ENCODE measurements at regions not wholly inside any gene's neighbourhood (a gene's known extent, or its start where the extent isn't known, plus 50 kb on each side); places are given as distances from the start of the nearest gene placed in this dataset.
"Not testable (repeated sequence)": the region's sequence is repeated elsewhere in the genome, so short reads cannot be mapped to it uniquely, and the experiment has no call there.

DNA sequence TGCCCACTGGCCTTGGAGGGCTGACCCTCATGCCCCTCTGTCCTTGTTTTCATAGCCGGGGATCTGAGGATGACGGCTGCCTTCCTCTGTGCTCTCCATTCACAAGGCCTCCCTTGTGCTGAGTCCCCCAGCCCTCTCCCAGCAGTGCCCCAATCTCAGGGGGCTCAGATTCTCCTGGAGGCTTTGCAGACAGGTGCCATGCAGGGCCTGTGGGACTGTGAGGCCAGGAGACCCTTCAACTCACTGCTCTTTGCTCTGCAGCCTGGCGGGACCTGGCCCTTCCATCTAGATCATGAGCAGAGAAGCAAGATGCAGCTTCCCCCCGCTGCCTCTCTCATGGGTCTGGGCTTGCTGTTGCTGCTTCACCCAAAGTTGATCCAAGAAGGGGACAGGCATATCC, 356.0 kb downstream of the BCL11B start:
- DNase-seq (no peak), ATAC-seq (no peak)
- intact Hi-C loops (cut with micrococcal nuclease) = no loop called here

- DNase-seq (no peak), ATAC-seq (no peak)
- intact Hi-C loops (cut with micrococcal nuclease) = no loop called here
These were observed 355.5 kb downstream of the BCL11B start for GRCh38 chr14:98916476-98916875.

- ATAC-seq = no peak
- no peak for DNase-seq
- intact Hi-C loops (cut with micrococcal nuclease) = no loop called here
These were observed 352.6 kb downstream of the BCL11B start for GRCh38 chr14:98919434-98919833.

- DNase-seq; ATAC-seq; intact Hi-C loops (cut with micrococcal nuclease): not testable (repeated sequence)
These were observed 350.7 kb downstream of the BCL11B start for GRCh38 chr14:98921306-98921705.

- intact Hi-C loops (cut with micrococcal nuclease) = no loop called here
- ATAC-seq (no peak), DNase-seq (no peak)
These were observed 348.4 kb downstream of the BCL11B start for GRCh38 chr14:98923596-98923995.

DNA sequence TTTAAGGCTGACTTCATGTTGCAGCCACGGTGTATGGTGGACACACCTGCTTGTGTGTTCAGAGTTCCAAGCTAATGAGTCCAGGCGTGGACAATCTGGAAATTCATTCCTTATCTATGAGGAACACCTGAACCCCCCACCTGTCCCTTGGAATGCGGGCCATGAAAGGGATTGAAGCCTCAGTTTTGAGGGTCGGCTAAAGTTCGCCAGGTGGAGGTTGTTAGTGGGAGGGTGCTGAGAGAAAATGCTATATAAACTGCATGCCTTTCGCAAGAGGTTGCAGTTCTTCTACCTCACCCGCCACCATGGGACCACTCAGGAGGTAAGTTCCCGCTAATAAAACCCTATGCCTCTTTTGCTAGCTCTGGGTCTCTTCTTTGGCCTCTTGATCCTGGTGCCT, 348.0 kb downstream of the BCL11B start:
- ATAC-seq (no peak), DNase-seq (no peak)
- intact Hi-C loops (cut with micrococcal nuclease) = no loop called here

DNA sequence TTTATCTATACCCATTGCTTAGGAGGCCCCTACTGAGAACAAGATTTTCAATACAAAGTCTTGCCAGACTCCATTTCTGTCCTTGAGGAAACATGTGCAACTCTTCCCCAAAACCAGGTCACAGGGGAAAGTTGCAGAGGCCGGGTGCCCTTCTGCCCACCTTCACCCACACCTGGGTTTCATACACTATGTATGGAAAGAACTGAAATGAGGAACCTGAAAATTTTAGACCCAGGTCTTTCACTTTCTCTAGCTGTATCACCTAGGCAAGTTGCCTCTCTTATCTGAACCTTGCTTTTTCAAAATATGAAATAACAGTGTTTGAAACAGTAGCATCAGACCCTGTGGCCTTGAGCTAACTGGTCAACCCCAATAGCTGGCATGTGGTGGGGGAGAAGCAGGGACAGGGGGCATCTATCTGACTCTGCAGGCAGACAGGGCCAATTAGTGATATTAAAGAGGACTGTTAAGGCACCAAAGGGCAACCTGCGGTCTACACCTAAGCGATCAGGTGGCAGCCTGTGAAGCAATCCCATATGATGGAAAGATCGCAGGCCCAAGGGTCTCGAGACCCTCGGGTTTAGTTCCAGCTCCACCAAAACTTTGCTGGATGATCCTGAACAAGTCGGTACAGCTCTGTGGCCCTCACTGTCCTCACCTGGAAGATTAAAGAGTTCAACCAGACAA, 346.5 kb downstream of the BCL11B start:
- intact Hi-C loops (cut with micrococcal nuclease) = no loop called here
- no peak for ATAC-seq
- DNase-seq = no peak

DNA sequence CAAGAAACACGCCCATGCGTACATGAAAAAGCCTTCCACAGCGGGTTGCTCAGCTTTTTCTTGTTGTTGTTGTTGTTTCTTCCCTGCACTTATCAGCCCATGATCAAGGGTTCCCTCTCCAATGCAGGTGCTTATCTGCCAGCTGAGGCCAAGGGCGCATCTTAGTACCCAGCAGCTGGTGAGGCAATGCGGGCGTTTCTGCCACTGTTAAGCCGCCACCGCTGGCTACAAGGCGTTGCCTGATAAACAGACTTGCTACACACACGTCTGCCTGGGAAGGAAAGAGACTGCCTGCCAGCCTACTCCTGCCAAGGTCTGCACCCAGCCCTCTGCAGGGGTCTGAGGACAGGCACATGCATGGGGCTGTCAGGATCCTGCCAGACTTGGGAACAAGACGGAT, 345.9 kb downstream of the BCL11B start:
- ATAC-seq = no peak
- no peak for DNase-seq
- intact Hi-C loops (cut with micrococcal nuclease) = no loop called here

- ATAC-seq = no peak
- intact Hi-C loops (cut with micrococcal nuclease) = no loop called here
These were observed 345.2 kb downstream of the BCL11B start for GRCh38 chr14:98926801-98927200.

GRCh38 chr14:98927986-98928385, 344.0 kb downstream of the BCL11B start:
- no peak for ATAC-seq
- DNase-seq = no peak
- intact Hi-C loops (cut with micrococcal nuclease) = no loop called here

More at GRCh38 chr14:98926801-98927200, 345.2 kb downstream of the BCL11B start:
- DNase-seq = no peak

DNA sequence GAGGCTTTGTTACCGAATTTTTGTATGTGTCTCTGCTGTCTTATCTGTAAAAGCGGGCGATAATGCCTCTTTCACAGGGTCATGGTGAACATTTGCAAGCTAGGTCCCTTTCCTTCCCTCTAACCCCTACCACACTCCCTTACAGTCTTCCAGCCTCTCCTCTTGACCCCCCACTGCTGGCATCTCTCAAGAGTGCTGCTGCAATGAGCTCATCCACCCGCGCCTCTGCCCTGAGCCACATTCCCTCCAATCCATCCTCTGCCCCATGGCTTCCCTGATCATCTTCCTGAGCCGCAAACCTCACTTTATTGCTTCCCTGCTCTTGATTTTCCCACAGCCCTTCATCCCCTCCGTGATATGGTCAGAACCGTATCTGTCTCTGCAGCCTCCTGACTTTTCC, 343.6 kb downstream of the BCL11B start:
- ATAC-seq (no peak), DNase-seq (no peak)
- intact Hi-C loops (cut with micrococcal nuclease) = no loop called here

DNA sequence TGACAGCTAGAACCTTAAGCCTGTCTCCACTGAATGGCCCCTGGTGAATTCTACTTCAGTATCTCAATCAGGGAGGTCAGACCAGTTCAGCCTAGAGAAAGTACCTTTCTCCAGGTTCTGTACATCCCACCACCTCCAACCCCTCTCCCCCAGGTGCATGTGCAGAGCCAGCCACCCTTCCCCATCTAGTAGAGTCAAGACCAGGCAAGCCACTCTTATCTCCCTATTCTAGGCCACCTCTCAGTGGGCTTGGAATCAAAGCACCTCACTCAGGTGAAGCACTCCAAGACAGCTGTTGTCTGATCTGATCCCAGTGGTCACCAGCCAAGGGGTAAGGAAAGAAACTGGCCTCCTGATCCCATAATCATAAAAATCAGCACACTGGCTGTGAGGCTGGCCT, 340.9 kb downstream of the BCL11B start:
- ATAC-seq (no peak), DNase-seq (no peak)
- intact Hi-C loops (cut with micrococcal nuclease) = no loop called here

GRCh38 chr14:98931911-98932310, 340.1 kb downstream of the BCL11B start:
- intact Hi-C loops (cut with micrococcal nuclease) = no loop called here
- DNase-seq = no peak
- no peak for ATAC-seq

DNA sequence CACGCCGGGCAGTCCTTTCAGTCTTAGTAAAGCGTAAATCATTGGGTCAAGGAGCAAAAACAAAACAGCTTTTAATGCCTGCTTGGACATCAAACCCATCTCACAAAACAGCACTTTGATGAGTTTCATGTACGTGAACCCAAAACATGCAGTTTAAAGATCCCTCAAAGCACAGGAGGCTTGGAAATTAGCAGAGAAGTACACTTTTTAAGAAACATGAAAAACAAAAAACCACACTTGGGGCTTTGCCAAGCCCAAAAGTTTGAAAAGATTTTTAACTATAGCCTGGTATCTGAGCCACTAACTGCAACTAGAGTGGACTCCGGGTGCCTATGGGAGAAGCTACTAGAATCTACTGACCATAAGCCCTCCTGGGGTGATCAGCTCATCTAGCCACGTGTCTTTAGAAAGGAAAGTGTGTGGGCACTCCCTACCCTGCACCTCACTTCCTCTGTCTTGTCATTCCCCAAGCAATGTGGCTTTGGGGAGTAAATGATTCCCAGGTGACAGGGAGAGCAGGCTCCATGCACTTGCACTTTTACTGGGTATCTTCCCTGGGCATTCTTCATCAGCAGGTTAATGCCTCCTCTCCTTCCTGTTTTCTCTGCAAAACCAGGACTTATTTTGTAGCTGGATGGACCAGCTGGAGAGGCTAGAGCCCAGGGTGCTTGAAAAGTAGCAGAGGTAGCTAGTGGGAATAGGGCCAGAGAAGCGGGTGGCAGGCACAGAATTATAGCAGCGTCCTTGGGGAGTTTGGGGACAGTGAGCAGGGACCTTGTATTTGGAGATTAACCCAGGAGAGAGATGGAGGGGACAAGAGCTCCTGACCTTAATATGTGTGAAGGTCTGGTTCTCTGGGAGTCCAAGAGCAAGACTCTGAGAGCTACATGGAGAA, 339.3 kb downstream of the BCL11B start:
- intact Hi-C loops (cut with micrococcal nuclease) = no loop called here
- ATAC-seq (no peak), DNase-seq (no peak)

DNA sequence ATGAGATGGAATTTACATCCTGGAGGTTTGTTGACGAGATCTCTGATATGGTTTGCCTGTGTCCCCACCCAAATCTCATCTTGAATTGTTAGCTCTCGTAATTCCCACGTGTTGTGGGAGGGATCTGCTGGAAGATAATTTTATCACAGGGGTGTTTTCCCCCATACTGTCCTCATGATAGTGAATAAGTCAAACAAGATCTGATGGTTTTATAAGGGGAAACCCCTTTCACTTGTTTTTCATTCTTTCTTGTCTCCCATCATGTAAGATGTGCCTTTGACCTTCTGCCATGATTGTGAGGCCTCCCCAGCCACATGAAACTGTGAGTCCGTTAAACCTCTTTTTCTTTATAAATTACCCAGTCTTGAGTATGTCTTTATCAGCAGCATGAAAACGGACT, 337.4 kb downstream of the BCL11B start:
- ATAC-seq; DNase-seq; intact Hi-C loops (cut with micrococcal nuclease): not testable (repeated sequence)

DNA sequence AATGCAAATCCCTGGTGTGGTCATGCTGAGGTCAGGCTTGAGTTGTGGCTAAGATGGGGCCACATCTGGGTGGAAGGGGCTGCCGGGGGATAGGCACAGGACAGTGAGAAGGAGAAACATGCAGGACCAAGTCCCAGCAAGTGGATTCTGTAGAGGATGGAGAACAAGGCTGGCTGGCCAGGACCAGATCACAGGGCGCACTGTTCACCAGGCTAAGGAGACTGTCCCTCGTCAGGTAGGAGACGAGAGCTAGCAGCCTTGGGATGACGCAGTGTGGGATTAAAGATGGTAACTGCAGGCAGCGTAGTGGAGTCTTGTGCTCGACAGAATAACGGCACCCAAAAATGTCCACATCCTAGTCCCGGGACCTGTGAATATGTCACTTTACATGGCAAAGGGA, 336.1 kb downstream of the BCL11B start:
- no peak for ATAC-seq
- intact Hi-C loops (cut with micrococcal nuclease) = no loop called here

DNA sequence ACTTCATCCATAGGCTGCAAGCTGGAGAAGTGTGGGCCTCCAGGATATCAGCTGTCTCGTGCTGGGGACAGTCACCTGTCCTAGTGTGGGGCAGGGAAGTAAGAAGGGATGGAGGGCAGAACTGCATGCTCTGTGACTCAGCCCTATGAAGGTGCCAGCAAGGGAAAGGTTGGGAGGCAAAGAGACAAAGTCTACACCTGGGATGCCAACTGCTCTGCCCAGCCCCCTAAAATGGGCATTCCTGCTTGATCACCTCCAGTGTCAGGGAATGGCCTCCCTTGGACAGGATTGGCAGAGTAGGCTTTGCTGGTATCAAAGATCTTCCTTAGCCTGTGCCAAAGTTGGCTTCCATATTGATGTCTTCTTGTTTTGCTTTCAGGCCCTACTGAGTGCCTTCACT, 335.0 kb downstream of the BCL11B start:
- intact Hi-C loops (cut with micrococcal nuclease) = no loop called here
- ATAC-seq (no peak), DNase-seq (no peak)

More for the DNA sequence above, 336.1 kb downstream of the BCL11B start:
- no peak for DNase-seq

GRCh38 chr14:98937712-98938505, 334.1 kb downstream of the BCL11B start:
- DNase-seq (no peak), ATAC-seq (no peak)
- intact Hi-C loops (cut with micrococcal nuclease) = no loop called here

DNA sequence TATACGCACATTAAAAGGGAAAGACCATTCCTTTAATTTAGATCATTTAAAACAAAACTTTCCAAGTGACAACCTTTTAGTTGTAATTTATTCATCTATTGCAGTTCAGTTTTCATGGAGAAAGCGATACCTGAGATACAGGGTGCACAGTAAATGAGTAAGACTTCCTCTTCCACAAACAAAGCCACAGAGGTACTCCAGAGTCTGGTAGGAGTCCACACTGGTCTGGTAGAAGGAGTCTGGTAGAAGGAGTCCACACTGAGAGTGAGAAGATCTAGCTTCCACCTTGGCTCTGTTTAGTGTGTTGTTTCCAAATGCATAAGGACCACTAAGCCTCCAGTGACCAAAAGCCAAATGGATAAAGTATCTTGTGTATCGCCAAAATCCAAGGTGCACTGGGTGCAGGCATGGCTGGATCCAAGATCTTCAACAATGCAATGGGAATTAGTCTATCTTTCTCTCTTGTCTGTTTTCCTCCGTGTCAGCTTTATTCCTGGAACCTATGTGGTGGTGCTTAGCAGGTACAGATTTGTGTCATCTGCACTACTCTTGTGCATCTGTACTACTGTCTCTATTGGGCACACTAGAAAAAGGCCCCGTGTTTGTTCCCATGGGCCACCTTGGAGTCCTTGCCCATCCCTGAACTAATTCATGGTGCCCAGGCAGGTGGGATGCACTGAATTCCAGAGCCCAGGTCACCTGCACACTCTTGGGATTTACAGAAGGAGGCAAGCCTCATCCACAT, 331.1 kb downstream of the BCL11B start:
- intact Hi-C loops (cut with micrococcal nuclease) = no loop called here
- ATAC-seq (no peak), DNase-seq (no peak)

Measured in left ventricle myocardium superior (tissue), 1 donor.